ENCODE measurements at regions not wholly inside any gene's neighbourhood (a gene's known extent, or its start where the extent isn't known, plus 50 kb on each side); places are given as distances from the start of the nearest gene placed in this dataset.

DNA sequence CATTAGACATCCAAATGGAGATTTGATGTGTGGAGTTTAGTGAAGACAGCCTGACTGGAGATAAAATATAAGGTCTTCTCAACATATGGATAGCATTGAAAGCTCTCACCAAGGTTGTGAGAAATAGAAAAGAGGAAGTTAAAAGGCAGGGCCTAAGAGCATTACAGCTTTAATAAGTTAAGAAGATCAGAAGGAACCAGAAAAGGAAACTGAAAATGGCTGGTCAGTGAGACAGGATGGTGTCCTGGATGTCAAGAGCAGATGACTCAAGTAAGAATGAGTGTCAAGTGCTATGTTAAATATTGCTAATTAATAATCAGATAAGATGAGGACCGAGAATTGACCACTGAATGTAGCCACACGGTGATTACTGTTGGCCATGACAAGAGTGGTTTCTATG is 642.9 kb downstream of the STPG2 start:
- Histone ChIP-seq H3K9me3 (ENCODE audit: control insufficient read depth, insufficient read depth, low read length) (no peaks in the 10 kb centered on the region), H3F3A (ENCODE audit: control insufficient read depth, insufficient read depth) (no peaks in the 10 kb centered on the region), H3K4me2 (ENCODE audit: low read length) (no peak overlapping the region), H3K27ac (ENCODE audit: low read depth, low read length) (no peak overlapping the region), H3K9me2 (replicated peaks; ENCODE audit: control insufficient read depth, low read length) (no peaks in the 10 kb centered on the region; the same call in 1 of the 2 replicates), H3K36me3 (ENCODE audit: control insufficient read depth, low read length) (no peaks in the 10 kb centered on the region), H3K4me3 (ENCODE audit: low read length) (no peak overlapping the region), H3K4me1 (ENCODE audit: control insufficient read depth, low read length) (no peaks in the 10 kb centered on the region), H3K27me3 (ENCODE audit: control insufficient read depth, low read length) (no peaks in the 10 kb centered on the region), H4K20me1 (ENCODE audit: control insufficient read depth, insufficient read depth, low read depth, low read length) (no peaks in the 10 kb centered on the region), H3K79me2 (ENCODE audit: control insufficient read depth, low read length) (no peaks in the 10 kb centered on the region)
- TF ChIP-seq CTCF (IDR thresholded peaks at IDR 0.05; ENCODE audit: low read depth, low read length, poor library complexity, severe bottlenecking) (no peak), EZH2phosphoT487 (IDR thresholded peaks at IDR 0.05; ENCODE audit: borderline replicate concordance, low read length) (no peak)

DNA sequence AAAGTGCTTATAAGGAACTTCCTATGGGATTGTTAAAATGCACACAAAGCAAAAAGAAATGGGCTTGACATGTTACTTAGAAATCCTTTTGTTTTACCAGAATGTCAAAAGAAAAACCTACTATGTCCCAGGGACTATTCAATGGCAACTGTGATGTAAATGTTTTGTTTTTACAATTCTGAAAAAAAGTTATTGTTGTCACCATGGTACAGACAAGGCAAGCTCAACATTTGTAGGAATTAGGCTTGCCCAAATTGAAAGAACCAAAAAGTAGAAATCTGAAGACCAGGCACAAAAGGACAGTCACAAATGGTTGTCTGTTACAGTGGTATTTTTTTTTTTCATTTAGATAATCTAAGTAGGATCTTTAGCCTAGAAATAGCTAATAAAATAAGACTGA is 638.6 kb downstream of the STPG2 start:
- Histone ChIP-seq H3K4me3 (ENCODE audit: low read length) (no peak overlapping the region), H3K36me3 (ENCODE audit: control insufficient read depth, low read length) (no peaks in the 10 kb centered on the region), H3K4me1 (ENCODE audit: control insufficient read depth, low read length) (no peaks in the 10 kb centered on the region), H3K4me2 (ENCODE audit: low read length) (no peak overlapping the region), H3K79me2 (ENCODE audit: control insufficient read depth, low read length) (no peaks in the 10 kb centered on the region), H3K27ac (ENCODE audit: low read depth, low read length) (no peak overlapping the region), H3K9me2 (replicated peaks; ENCODE audit: control insufficient read depth, low read length) (no peaks in the 10 kb centered on the region), H4K20me1 (ENCODE audit: control insufficient read depth, insufficient read depth, low read depth, low read length) (no peaks in the 10 kb centered on the region), H3K27me3 (ENCODE audit: control insufficient read depth, low read length) (no peaks in the 10 kb centered on the region), H3K9me3 (ENCODE audit: control insufficient read depth, insufficient read depth, low read length) (no peaks in the 10 kb centered on the region), H3F3A (ENCODE audit: control insufficient read depth, insufficient read depth) (no peaks in the 10 kb centered on the region)
- TF ChIP-seq CTCF (IDR thresholded peaks at IDR 0.05; ENCODE audit: low read depth, low read length, poor library complexity, severe bottlenecking) (no peak), EZH2phosphoT487 (IDR thresholded peaks at IDR 0.05; ENCODE audit: borderline replicate concordance, low read length) (no peak)

DNA sequence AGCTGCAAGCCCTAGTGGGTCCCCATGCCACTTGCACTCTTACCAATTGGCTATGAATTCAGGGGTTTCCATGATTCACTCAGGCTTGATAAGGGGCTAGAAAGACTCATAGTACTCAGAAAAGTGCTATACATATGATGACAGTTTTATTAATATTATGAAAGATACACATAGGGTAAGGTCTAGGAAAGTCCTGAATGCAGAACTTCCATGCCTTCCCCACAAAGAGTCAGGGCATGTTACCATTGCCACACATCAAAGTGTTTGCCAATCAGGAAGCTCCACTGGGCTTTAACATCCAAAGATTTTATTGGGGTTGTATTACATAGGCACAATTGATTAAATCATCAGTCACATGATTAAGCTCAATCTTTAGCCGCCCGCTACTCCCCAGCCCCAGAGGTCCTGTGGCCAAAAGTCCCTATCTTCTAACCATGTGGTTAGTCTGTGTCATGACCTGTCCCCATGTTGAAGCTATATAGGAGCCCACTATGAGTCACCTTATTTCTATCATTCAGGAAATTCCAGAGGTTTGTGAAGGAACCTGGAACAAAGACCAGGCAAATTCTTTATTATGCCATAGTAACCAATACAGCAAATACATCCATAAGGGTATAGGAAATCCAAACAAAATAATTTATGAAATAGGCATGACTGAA is 635.6 kb downstream of the STPG2 start:
- no peaks in the 10 kb centered on the region for H3K9me2 ChIP-seq (replicated peaks; ENCODE audit: control insufficient read depth, low read length)
- no peaks in the 10 kb centered on the region for H3K9me3 ChIP-seq (ENCODE audit: control insufficient read depth, insufficient read depth, low read length)
- no peaks in the 10 kb centered on the region for H3K27me3 ChIP-seq (ENCODE audit: control insufficient read depth, low read length)
- TF ChIP-seq EZH2phosphoT487 (IDR thresholded peaks at IDR 0.05; ENCODE audit: borderline replicate concordance, low read length) = no peak
- TF ChIP-seq CTCF (IDR thresholded peaks at IDR 0.05; ENCODE audit: low read depth, low read length, poor library complexity, severe bottlenecking) = no peak
- no peaks in the 10 kb centered on the region for H3K79me2 ChIP-seq (ENCODE audit: control insufficient read depth, low read length)
- no peak overlapping the region for H3K4me3 ChIP-seq (ENCODE audit: low read length)
- no peaks in the 10 kb centered on the region for H4K20me1 ChIP-seq (ENCODE audit: control insufficient read depth, insufficient read depth, low read depth, low read length)
- no peaks in the 10 kb centered on the region for H3F3A ChIP-seq (ENCODE audit: control insufficient read depth, insufficient read depth)
- H3K4me2 ChIP-seq (ENCODE audit: low read length) = no peak overlapping the region
- H3K4me1 ChIP-seq (ENCODE audit: control insufficient read depth, low read length) = no peaks in the 10 kb centered on the region
- H3K27ac ChIP-seq (ENCODE audit: low read depth, low read length) = no peak overlapping the region
- no peaks in the 10 kb centered on the region for H3K36me3 ChIP-seq (ENCODE audit: control insufficient read depth, low read length)

Data from DOHH2 (cell line).